ENCODE measurements at regions not wholly inside any gene's neighbourhood (a gene's known extent, or its start where the extent isn't known, plus 50 kb on each side); places are given as distances from the start of the nearest gene placed in this dataset.

DNA sequence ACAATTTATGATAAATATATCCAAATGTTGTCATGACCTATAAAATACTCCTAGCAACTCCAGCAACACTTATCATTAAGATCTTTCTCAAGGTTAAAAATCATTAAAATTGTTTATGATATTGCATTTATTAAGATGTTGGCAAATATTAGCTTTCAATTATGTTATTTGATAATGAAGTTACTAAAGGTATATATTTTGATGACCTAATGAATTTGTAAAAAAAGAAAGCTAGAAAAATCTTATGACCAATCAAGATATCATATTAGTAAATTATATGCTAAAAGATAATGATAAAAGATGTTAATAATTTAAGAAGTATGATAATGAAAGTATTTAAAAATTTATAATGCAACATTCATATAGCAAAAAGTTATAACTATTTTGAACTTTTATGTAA lies 66.3 kb upstream of the RAB18 start:
- Mint-ChIP-seq H3K4me1 (ENCODE audit: low read depth, unreplicated experiment) (peaks cover 4% of the 10 kb centered on the region), H3K36me3 (ENCODE audit: unreplicated experiment) (no peaks in the 10 kb centered on the region), H3K27ac (ENCODE audit: unreplicated experiment) (no peak overlapping the region), H3K4me3 (ENCODE audit: unreplicated experiment) (no peak overlapping the region), H3K9me3 (ENCODE audit: unreplicated experiment) (peaks cover 1% of the 10 kb centered on the region), H3K27me3 (ENCODE audit: unreplicated experiment) (peaks cover 3% of the 10 kb centered on the region)
- TF ChIP-seq, protein P1, sequence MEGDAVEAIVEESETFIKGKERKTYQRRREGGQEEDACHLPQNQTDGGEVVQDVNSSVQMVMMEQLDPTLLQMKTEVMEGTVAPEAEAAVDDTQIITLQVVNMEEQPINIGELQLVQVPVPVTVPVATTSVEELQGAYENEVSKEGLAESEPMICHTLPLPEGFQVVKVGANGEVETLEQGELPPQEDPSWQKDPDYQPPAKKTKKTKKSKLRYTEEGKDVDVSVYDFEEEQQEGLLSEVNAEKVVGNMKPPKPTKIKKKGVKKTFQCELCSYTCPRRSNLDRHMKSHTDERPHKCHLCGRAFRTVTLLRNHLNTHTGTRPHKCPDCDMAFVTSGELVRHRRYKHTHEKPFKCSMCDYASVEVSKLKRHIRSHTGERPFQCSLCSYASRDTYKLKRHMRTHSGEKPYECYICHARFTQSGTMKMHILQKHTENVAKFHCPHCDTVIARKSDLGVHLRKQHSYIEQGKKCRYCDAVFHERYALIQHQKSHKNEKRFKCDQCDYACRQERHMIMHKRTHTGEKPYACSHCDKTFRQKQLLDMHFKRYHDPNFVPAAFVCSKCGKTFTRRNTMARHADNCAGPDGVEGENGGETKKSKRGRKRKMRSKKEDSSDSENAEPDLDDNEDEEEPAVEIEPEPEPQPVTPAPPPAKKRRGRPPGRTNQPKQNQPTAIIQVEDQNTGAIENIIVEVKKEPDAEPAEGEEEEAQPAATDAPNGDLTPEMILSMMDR (IDR thresholded peaks at IDR 0.05; ENCODE audit: partially characterized antibody, unreplicated experiment) = no peak
- DNase-seq = no peak

DNA sequence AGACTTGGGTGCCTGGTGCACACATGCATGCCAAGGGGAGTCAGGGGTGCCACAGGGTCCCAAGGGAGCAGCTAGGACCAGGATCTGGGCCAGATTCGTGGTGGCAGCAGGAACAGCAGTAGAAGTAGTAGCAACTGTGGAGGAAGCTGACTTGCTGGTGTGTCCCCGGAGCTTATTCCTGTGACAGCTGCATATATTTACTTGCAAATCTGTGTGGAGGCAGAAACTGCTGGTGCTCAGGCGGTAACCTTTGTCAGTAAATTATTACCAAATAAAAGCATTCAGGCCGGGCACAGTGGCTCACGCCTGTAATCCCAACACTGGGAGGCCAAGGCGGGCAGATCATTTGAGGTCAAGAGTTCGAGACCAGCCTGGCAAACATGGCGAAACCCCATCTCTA lies 67.4 kb upstream of the RAB18 start:
- TF ChIP-seq, protein P1 (IDR thresholded peaks at IDR 0.05; ENCODE audit: partially characterized antibody, unreplicated experiment) = no peak
- Mint-ChIP-seq H3K4me3 (ENCODE audit: unreplicated experiment) (no peak overlapping the region), H3K36me3 (ENCODE audit: unreplicated experiment) (no peaks in the 10 kb centered on the region), H3K9me3 (ENCODE audit: unreplicated experiment) (peaks cover 1% of the 10 kb centered on the region), H3K27ac (ENCODE audit: unreplicated experiment) (no peak overlapping the region), H3K27me3 (ENCODE audit: unreplicated experiment) (peaks cover 1% of the 10 kb centered on the region), H3K4me1 (ENCODE audit: low read depth, unreplicated experiment) (peaks cover 4% of the 10 kb centered on the region)
- DNase-seq = no peak

DNA sequence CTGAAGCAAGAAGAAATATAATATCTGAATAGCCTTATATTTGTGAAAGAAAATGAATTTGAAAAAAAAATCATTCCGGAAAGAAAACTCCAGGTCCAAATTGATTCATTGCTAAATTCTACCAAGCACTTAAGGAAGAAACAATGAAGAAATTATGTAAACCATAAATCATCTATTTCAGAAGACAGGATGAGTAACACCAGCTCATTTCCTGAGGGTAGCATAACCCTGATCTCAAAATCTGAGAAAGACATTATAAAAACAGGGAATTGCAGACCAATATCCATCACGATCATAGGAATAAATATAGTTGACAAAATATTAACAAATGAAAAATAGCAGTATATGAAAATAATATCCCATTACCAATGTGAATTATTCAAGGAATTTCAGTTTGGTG lies 70.1 kb upstream of the RAB18 start:
- Mint-ChIP-seq H3K4me3 (ENCODE audit: unreplicated experiment) (no peak overlapping the region), H3K4me1 (ENCODE audit: low read depth, unreplicated experiment) (peaks cover 4% of the 10 kb centered on the region), H3K27ac (ENCODE audit: unreplicated experiment) (no peak overlapping the region), H3K27me3 (ENCODE audit: unreplicated experiment) (peaks cover 1% of the 10 kb centered on the region), H3K36me3 (ENCODE audit: unreplicated experiment) (no peaks in the 10 kb centered on the region), H3K9me3 (ENCODE audit: unreplicated experiment) (peaks cover 1% of the 10 kb centered on the region)
- DNase-seq = no peak
- TF ChIP-seq, protein P1 (IDR thresholded peaks at IDR 0.05; ENCODE audit: partially characterized antibody, unreplicated experiment) = no peak

DNA sequence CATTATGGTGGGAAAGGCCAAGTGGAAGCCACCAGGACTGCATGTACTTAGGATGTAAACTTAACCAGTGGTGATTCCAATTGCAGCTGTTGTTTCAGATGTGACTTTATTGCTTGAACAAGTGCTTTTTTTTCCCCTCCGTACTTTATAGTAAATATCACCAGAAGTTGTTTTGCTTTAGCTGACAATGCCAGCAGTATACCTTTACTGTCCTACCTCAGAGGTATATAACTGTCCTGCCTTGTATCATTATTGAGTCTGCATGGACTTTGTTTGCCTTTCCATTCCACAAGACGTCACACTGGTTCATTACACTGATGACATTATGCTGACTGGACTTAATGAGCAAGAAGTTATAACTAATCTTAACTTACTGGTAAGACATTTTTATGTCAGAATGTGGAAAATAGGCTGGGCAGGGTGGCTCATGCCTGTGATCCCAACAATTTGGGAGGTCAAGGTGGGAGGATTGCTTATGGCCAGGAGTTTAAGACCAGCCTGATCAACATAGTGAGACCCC lies 77.1 kb upstream of the RAB18 start:
- Mint-ChIP-seq H3K36me3 (ENCODE audit: unreplicated experiment) (no peaks in the 10 kb centered on the region), H3K4me1 (ENCODE audit: low read depth, unreplicated experiment) (no peaks in the 10 kb centered on the region), H3K4me3 (ENCODE audit: unreplicated experiment) (no peak overlapping the region), H3K27me3 (ENCODE audit: unreplicated experiment) (peaks cover 1% of the 10 kb centered on the region), H3K9me3 (ENCODE audit: unreplicated experiment) (peaks cover 2% of the 10 kb centered on the region), H3K27ac (ENCODE audit: unreplicated experiment) (no peak overlapping the region)
- TF ChIP-seq, protein P1 (IDR thresholded peaks at IDR 0.05; ENCODE audit: partially characterized antibody, unreplicated experiment) = no peak
- no peak for DNase-seq

DNA sequence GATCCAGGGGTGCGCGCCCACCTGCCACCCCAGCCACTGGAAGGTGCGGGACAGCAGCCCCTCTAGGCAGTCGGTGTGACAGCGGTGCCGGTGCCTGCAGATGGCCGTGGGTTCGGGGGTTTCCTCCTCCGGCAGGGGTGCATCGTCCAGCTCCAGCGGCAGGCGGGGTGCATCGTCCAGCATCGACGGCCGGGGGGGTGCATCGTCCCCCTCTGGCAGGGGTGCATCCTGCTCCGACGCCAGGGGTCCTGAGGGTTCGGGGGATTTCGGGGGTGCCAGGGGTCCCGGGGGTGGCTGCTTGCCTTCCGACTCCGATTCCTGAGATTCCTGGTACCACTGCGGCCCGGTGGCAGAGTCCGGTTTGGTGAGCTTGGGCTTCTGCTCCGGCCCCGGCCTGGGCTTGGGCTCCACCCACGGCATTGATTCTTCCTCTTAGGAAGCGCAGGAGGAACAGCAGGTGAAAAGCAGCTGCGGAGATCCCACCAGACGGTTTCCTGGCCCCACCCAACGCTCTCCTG lies 90.2 kb upstream of the RAB18 start:
- TF ChIP-seq, protein P1 (IDR thresholded peaks at IDR 0.05; ENCODE audit: partially characterized antibody, unreplicated experiment) = no peak
- H3K27ac Mint-ChIP-seq (ENCODE audit: unreplicated experiment) = no peak overlapping the region
- no peaks in the 10 kb centered on the region for H3K27me3 Mint-ChIP-seq (ENCODE audit: unreplicated experiment)
- peaks cover 4% of the 10 kb centered on the region for H3K36me3 Mint-ChIP-seq (ENCODE audit: unreplicated experiment)
- H3K9me3 Mint-ChIP-seq (ENCODE audit: unreplicated experiment) = peaks cover 6% of the 10 kb centered on the region
- H3K4me1 Mint-ChIP-seq (ENCODE audit: low read depth, unreplicated experiment) = no peaks in the 10 kb centered on the region
- H3K4me3 Mint-ChIP-seq (ENCODE audit: unreplicated experiment) = no peak overlapping the region
- DNase-seq = no peak

Data from glutamatergic neuron (in vitro differentiated cells).